Psoas muscle (tissue), 7 donors: ENCODE measurements at regions not wholly inside any gene's neighbourhood (a gene's known extent, or its start where the extent isn't known, plus 50 kb on each side); places are given as distances from the start of the nearest gene placed in this dataset.

ENCODE experiments used
- ATAC-seq, 4 donors: fragments of 200-7000 bp; cut with Tn5 transposase; one replicate each; pipeline ENCODE4 v1.9.1; 2020; ENCODE audit warnings: moderate library complexity in 3 of 4, mild to moderate bottlenecking in 2 of 4
- DNase-seq, 2 donors: peaks; one replicate each; pipeline ENCODE4 v3.0.0-alpha.2; 2020
- H3K27ac ChIP-seq: fragments of 200-600 bp; one replicate; pipeline ENCODE4 v1.8.0; 2022
- H3K27me3 ChIP-seq, 3 donors: fragments of 200-600 bp in 1 of 3; one replicate each; pipeline versions ENCODE4 v1.6.1 to v1.8.0; 2013 to 2022; ENCODE audit warnings: low read length in 2 of 3, mild to moderate bottlenecking in 2 of 3, moderate library complexity in 1 of 3; ENCODE audit not compliant: insufficient read depth in 3 of 3
- H3K36me3 ChIP-seq, 2 donors: fragments of 200-600 bp in 1 of 2; one replicate each; pipeline versions ENCODE4 v1.6.1 to v1.8.0; 2013 to 2022; ENCODE audit warnings: low read depth in 1 of 2, mild to moderate bottlenecking in 1 of 2, moderate library complexity in 1 of 2; ENCODE audit not compliant: insufficient read depth in 1 of 2
- H3K4me1 ChIP-seq: fragments of 200-600 bp; one replicate; pipeline ENCODE4 v1.8.0; 2022
- H3K4me3 ChIP-seq: fragments of 200-600 bp; one replicate; pipeline ENCODE4 v1.8.0; 2022; ENCODE audit warnings: mild to moderate bottlenecking
- H3K9me3 ChIP-seq: fragments of 200-600 bp; one replicate; pipeline ENCODE4 v1.8.0; 2022
- WGBS, 3 donors: extraction: QIAGEN DNeasy Blood & Tissue Kit; methylation state at CpG; one replicate each; pipeline versions ENCODE4 v1.1.6 to v1.1.7; 2013; 5-methylcytosine and 5-hydroxymethylcytosine counted together
- intact Hi-C, 2 donors: fragments of 100-400 bp; cut with DNase I; formaldehyde crosslinking; loops; one replicate each; pipeline versions ENCODE4 v1.11.0 to v1.14.2; 2022
- TF ChIP-seq, protein P1 (sequence below): fragments of 200-600 bp; IDR thresholded peaks from one replicate; pipeline ENCODE4 v1.8.0; 2022; ENCODE audit warnings: antibody characterized with exemption
- donor health status: healthy with polysubstance abuse.
- donor health status: DM: no; HTN: no; CAD: no; lungs with moderate emphysema.
- donor health status: Bipolar disorder and iron deficiency.
- donor health status: healthy.
- donor health status: DM: yes; HTN: yes; CAD: no.
- donor health status: DM: no; HTN: no; CAD: no.
- donor health status: DM: yes; HTN: yes; CAD: no.

DNA sequence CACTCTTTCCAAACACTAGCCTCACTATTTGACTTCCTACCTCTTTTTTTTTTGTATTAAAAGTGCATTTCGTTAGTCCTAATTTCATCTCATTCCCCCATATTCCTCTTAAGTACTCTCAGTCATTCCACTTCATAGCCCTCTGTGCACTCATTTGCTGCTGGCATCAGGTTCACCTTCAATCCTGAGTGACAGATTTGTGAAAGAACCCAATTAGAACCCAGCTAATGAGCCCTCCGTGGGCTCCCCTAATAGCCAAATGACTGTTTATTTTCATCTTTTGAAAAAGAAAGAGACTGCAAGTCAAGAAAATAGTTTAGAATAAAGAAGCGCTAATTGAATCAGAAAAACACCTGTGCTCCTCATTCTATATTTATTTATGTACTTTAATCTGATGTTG is 512.1 kb upstream of the LRATD1 start:
- no peak overlapping the region for H3K27ac ChIP-seq
- TF ChIP-seq, protein P1, sequence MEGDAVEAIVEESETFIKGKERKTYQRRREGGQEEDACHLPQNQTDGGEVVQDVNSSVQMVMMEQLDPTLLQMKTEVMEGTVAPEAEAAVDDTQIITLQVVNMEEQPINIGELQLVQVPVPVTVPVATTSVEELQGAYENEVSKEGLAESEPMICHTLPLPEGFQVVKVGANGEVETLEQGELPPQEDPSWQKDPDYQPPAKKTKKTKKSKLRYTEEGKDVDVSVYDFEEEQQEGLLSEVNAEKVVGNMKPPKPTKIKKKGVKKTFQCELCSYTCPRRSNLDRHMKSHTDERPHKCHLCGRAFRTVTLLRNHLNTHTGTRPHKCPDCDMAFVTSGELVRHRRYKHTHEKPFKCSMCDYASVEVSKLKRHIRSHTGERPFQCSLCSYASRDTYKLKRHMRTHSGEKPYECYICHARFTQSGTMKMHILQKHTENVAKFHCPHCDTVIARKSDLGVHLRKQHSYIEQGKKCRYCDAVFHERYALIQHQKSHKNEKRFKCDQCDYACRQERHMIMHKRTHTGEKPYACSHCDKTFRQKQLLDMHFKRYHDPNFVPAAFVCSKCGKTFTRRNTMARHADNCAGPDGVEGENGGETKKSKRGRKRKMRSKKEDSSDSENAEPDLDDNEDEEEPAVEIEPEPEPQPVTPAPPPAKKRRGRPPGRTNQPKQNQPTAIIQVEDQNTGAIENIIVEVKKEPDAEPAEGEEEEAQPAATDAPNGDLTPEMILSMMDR: no peak
- H3K4me3 ChIP-seq: no peak overlapping the region
- ATAC-seq (no peak), DNase-seq (no peak)
- no peaks in the 10 kb centered on the region for H3K9me3 ChIP-seq
- intact Hi-C loops: no loop called here
- no peaks in the 10 kb centered on the region for H3K27me3 ChIP-seq
- H3K36me3 ChIP-seq: no peaks in the 10 kb centered on the region
- no peaks in the 10 kb centered on the region for H3K4me1 ChIP-seq
- WGBS, 3 donors: 78 to 86% (median 79%) methylated on average over 3 of the region's 3 CpGs

DNA sequence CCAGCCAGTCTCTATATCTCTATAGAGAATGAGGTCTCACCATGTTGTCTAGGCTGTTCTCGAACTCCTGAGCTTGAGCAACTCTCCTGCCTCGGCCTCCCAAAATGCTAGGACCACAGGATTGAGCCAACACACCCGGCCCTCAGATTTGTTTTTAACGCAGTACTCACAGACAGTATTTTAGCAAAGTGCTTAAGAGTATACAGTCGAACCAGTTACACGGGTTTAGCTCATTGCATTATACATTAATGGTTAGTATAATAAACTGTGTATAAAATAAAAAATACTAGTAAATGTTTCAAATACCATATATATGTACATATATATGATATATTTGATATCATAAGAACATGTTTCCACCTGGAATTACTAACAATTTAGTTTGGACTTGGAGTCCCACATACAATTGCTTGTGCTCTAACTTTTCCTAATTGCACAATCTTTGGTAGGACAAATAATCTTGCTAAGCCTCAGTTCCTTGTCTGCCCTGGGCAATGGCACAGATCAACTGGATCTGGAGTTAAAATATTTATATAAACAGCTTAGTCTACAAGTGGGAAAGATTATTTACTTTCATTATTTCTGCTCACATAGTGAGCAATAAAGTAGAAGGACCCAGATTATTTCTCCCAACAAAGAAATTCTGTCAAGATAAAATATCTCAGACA is 508.9 kb upstream of the LRATD1 start:
- H3K9me3 ChIP-seq: no peaks in the 10 kb centered on the region
- intact Hi-C loops: no loop called here
- no peak for DNase-seq
- WGBS, 3 donors: 95 to 97% (median 95%) methylated on average over 6 of the region's 6 CpGs
- H3K27me3 ChIP-seq: no peaks in the 10 kb centered on the region
- H3K4me3 ChIP-seq: no peak overlapping the region
- H3K36me3 ChIP-seq: no peaks in the 10 kb centered on the region
- H3K4me1 ChIP-seq: no peaks in the 10 kb centered on the region
- no peak for ATAC-seq
- no peak overlapping the region for H3K27ac ChIP-seq
- TF ChIP-seq, protein P1: no peak

DNA sequence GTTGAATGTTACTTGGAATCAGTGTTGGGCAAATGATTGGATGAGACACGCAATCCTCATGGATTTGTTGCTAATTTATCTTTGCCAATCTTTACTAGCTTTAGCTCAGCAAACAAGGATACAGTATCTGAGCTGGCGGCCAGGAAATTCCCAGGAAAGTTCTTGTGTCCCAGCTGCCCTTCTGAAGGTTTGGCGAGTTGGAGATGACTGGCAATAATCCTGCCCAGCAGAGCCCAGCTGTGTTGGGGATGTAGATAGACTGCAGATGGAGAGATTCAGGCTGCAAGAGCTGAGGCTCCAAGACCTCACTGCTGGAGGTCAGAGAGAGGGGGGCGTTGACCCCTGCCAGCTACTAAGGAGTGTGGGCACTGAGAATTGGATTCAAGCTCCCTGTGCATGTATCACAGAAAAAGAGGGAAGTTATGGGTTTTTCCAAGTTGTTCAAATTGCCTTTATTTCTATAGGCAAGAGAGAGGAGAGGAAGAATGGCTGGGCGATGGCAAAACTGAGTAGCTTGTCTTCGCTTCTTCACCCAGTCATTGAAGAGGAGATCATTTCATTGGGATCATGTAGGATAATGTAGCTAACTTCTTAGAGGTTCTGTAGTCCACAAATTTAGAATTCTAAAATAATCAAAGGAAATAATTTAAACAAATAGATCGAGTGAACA is 506.8 kb upstream of the LRATD1 start:
- TF ChIP-seq, protein P1: no peak
- ATAC-seq (no peak), DNase-seq (no peak)
- Histone ChIP-seq H3K4me1 (no peaks in the 10 kb centered on the region), H3K27ac (no peak overlapping the region), H3K36me3 (no peaks in the 10 kb centered on the region), H3K4me3 (no peak overlapping the region), H3K9me3 (no peaks in the 10 kb centered on the region), H3K27me3 (no peaks in the 10 kb centered on the region)
- 42 to 50% (median 45%) methylated on average over 7 of the region's 7 CpGs for WGBS, 3 donors
- intact Hi-C loops: no loop called here

DNA sequence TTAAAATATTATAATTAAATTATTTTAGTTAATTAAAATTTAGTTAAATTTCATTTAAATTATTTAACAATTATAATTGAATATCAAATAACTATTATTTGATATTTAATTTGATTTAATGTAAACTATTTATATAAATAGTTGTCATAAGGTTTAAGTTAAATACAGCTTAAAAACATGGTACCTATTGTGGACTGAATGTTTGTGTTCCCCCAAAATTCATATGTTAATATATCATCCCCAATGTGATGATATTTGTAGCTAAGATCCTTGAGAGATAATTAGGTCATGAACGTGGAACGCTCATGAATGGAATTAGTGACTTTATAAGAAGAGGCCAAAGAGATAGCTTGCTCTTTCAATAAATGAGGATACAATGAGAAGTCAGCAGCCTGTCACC is 505.7 kb upstream of the LRATD1 start:
- TF ChIP-seq, protein P1: no peak
- no peak for ATAC-seq

DNA sequence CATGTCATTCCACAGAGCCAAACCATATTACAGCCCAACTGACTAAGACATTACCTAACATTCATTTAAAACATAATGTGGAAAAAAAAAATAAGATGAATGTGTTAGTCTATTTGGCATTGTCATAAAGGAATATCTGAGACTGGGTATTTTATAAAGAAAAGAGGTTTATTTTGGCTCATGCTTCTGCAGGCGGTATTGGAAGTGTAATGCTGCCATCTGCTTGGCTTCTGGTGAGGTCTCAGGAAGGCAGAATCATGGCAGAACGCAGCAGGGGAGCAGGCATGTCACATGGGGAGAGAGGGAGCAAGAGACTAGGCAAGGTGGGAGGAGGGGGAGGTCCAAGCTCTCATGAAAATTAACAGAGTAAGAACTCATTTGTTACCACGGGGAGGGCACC is 504.8 kb upstream of the LRATD1 start:
- H3K27me3 ChIP-seq: no peaks in the 10 kb centered on the region
- no peaks in the 10 kb centered on the region for H3K4me1 ChIP-seq
- 69 to 82% (median 79%) methylated on average over 3 of the region's 3 CpGs for WGBS, 3 donors
- H3K36me3 ChIP-seq: no peaks in the 10 kb centered on the region
- intact Hi-C loops: no loop called here
- no peak for ATAC-seq
- H3K4me3 ChIP-seq: no peak overlapping the region
- H3K27ac ChIP-seq: no peak overlapping the region
- no peaks in the 10 kb centered on the region for H3K9me3 ChIP-seq
- no peak for DNase-seq
- TF ChIP-seq, protein P1: no peak

More for the DNA sequence above, 505.7 kb upstream of the LRATD1 start:
- no peaks in the 10 kb centered on the region for H3K9me3 ChIP-seq
- H3K4me1 ChIP-seq: no peaks in the 10 kb centered on the region
- H3K36me3 ChIP-seq: no peaks in the 10 kb centered on the region
- H3K27ac ChIP-seq: no peak overlapping the region
- DNase-seq: no peak
- intact Hi-C loops: no loop called here
- H3K4me3 ChIP-seq: no peak overlapping the region
- H3K27me3 ChIP-seq: no peaks in the 10 kb centered on the region
- WGBS, 3 donors: 71 to 88% (median 84%) methylated on average over 2 of the region's 2 CpGs
